ENCODE measurements at regions not wholly inside any gene's neighbourhood (a gene's known extent, or its start where the extent isn't known, plus 50 kb on each side); places are given as distances from the start of the nearest gene placed in this dataset.

DNA sequence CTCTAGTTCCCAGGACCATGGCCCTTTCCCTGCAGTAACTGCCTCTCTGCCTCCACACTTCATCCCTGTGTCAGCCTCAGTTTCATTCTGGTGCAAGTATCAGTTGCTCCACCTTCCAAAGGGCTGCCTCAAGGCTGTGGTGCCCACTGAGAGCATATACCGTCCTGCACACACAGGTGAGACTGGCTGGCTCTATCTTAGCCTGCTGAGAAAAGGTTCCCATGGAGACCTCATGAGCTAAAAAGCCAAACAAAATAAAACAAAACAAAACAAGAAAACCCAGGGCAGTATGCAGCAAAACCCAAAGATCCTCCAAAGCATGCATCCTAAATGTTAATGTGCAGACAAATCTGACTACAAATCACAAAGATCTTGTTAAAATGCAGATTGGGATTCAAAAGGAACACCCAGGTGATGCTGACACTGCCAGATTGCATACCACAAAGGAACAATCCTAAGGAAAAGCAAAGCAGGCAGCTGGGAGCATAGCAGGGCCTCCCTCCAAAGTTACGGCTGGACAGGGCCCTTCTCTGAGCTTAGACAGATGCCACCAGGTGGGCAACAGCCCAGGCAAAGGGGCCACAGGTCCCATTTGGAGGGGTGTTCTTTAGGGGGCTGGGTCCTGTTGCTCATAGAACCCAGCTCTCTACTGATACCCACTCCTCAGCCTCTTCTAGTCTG lies 76.3 kb upstream of the SLCO2A1 start:
- TF ChIP-seq CTCF (IDR thresholded peaks at IDR 0.05) (no peak), POLR2AphosphoS5 (IDR thresholded peaks at IDR 0.05; ENCODE audit: low read depth, low read length) (no peak), MAX (IDR thresholded peaks at IDR 0.05; ENCODE audit: low read depth) (no peak), JUND (IDR thresholded peaks at IDR 0.05) (no peak), USF2 (IDR thresholded peaks at IDR 0.05; ENCODE audit: borderline replicate concordance, low read depth, low read length) (no peak), RFX5 (IDR thresholded peaks at IDR 0.05; ENCODE audit: low read length) (no peak), ZBTB33 (IDR thresholded peaks at IDR 0.05; ENCODE audit: borderline replicate concordance, low read depth) (no peak), RAD21 (IDR thresholded peaks at IDR 0.05; ENCODE audit: low read length) (no peak), MXI1 (IDR thresholded peaks at IDR 0.05; ENCODE audit: low read depth, low read length) (no peak), EZH2phosphoT487 (IDR thresholded peaks at IDR 0.05; ENCODE audit: borderline replicate concordance, low read depth) (no peak), RCOR1 (IDR thresholded peaks at IDR 0.05; ENCODE audit: low read length) (no peak)

Data from SK-N-SH (cell line).